Fibroblast of lung (primary cell): ENCODE measurements at regions not wholly inside any gene's neighbourhood (a gene's known extent, or its start where the extent isn't known, plus 50 kb on each side); places are given as distances from the start of the nearest gene placed in this dataset.

ENCODE experiments used
- DNase-seq, 2 donors: peaks; one replicate each; pipeline versions ENCODE4 v3.0.0 to v3.0.0-alpha.2; 2010; ENCODE audit warnings: low read depth in 2 of 2
- H2AFZ ChIP-seq: 2 replicates; pipeline ENCODE4 v1.5.1; 2012; ENCODE audit warnings: low read length, control low read depth, inconsistent platforms
- H3K27ac ChIP-seq: 2 replicates; pipeline ENCODE4 v1.5.1; 2011; ENCODE audit warnings: low read length, control low read depth; ENCODE audit not compliant: insufficient read depth
- H3K27me3 ChIP-seq: 2 replicates; pipeline ENCODE4 v1.5.1; 2011; ENCODE audit warnings: mild to moderate bottlenecking, low read length; ENCODE audit not compliant: control insufficient read depth, insufficient read depth
- H3K36me3 ChIP-seq: 2 replicates; pipeline ENCODE4 v1.5.1; 2011; ENCODE audit warnings: low read length; ENCODE audit not compliant: control insufficient read depth, insufficient read depth
- H3K4me1 ChIP-seq: 2 replicates; pipeline ENCODE4 v1.5.1; 2011; ENCODE audit warnings: low read length; ENCODE audit not compliant: control insufficient read depth, insufficient read depth; ENCODE audit errors: extremely low read depth
- H3K4me2 ChIP-seq: 2 replicates; pipeline ENCODE4 v1.5.1; 2011; ENCODE audit warnings: low read length, control low read depth; ENCODE audit not compliant: insufficient read depth; ENCODE audit errors: extremely low read depth
- H3K4me3 ChIP-seq, 4 experiments: fragments of 200-600 bp in 1 of 4; sonication (generic) in 1 of 4; replicated peaks in 1 of 4; 2 replicates each; pipeline ENCODE4 v1.5.1; 2011 to 2016; ENCODE audit warnings: low read length in 4 of 4, low read depth in 3 of 4, mild to moderate bottlenecking in 3 of 4, control low read depth in 2 of 4, inconsistent platforms in 1 of 4, mixed read lengths in 1 of 4; ENCODE audit not compliant: insufficient read depth in 1 of 4; ENCODE audit errors: control extremely low read depth in 1 of 4
- H3K79me2 ChIP-seq: 2 replicates; pipeline ENCODE4 v1.5.1; 2012; ENCODE audit warnings: mild to moderate bottlenecking, low read length, inconsistent platforms; ENCODE audit not compliant: control insufficient read depth, insufficient read depth
- H3K9ac ChIP-seq: 2 replicates; pipeline ENCODE4 v1.5.1; 2011; ENCODE audit warnings: mild to moderate bottlenecking, low read length, control low read depth; ENCODE audit not compliant: insufficient read depth
- H3K9me3 ChIP-seq: 2 replicates; pipeline ENCODE4 v1.5.1; 2012; ENCODE audit warnings: low read depth, low read length; ENCODE audit not compliant: control insufficient read depth, insufficient read depth
- H4K20me1 ChIP-seq: 2 replicates; pipeline ENCODE4 v1.5.1; 2011; ENCODE audit warnings: low read length; ENCODE audit not compliant: control insufficient read depth, insufficient read depth; ENCODE audit errors: extremely low read depth
- EZH2 ChIP-seq: IDR thresholded peaks from 2 replicates; pipeline ENCODE4 v1.5.1; 2012; ENCODE audit warnings: low read length, control low read depth, mild to moderate bottlenecking; ENCODE audit errors: missing control alignments
- TF ChIP-seq, protein P1 (sequence below), 2 donors: IDR thresholded peaks in 1 of 2; conservative IDR thresholded peaks in 1 of 2; 1 replicate in 1 of 2; 2 replicates in 1 of 2; pipeline ENCODE4 v1.5.1; 2011 to 2012; ENCODE audit warnings: low read length in 2 of 2, control low read depth in 1 of 2, inconsistent platforms in 1 of 2, low read depth in 1 of 2, mild to moderate bottlenecking in 1 of 2

- Histone ChIP-seq H3K4me1 (no peaks in the 10 kb centered on the region), H3K36me3 (no peaks in the 10 kb centered on the region), H3K9me3 (no peaks in the 10 kb centered on the region), H2AFZ (no peak overlapping the region), H4K20me1 (no peaks in the 10 kb centered on the region), H3K79me2 (no peaks in the 10 kb centered on the region), H3K27ac (no peak overlapping the region), H3K9ac (no peak overlapping the region), H3K27me3 (peaks cover 3% of the 10 kb centered on the region), H3K4me3 (no peak overlapping the region), H3K4me2 (no peak overlapping the region)
- DNase-seq = no peak
- TF ChIP-seq, protein P1, sequence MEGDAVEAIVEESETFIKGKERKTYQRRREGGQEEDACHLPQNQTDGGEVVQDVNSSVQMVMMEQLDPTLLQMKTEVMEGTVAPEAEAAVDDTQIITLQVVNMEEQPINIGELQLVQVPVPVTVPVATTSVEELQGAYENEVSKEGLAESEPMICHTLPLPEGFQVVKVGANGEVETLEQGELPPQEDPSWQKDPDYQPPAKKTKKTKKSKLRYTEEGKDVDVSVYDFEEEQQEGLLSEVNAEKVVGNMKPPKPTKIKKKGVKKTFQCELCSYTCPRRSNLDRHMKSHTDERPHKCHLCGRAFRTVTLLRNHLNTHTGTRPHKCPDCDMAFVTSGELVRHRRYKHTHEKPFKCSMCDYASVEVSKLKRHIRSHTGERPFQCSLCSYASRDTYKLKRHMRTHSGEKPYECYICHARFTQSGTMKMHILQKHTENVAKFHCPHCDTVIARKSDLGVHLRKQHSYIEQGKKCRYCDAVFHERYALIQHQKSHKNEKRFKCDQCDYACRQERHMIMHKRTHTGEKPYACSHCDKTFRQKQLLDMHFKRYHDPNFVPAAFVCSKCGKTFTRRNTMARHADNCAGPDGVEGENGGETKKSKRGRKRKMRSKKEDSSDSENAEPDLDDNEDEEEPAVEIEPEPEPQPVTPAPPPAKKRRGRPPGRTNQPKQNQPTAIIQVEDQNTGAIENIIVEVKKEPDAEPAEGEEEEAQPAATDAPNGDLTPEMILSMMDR (conservative IDR thresholded peaks at IDR 0.05 in 1 of 2, IDR thresholded peaks at IDR 0.05 in 1 of 2; ENCODE audit: low read depth in 1 of 2, low read length in 2 of 2) = no peak
- no peak for TF ChIP-seq EZH2
These were observed 321.7 kb upstream of the PLET1 start for GRCh38 chr11:112582366-112582765.

GRCh38 chr11:112583261-112583893, 322.7 kb upstream of the PLET1 start:
- TF ChIP-seq EZH2 = no peak
- TF ChIP-seq, protein P1 (conservative IDR thresholded peaks at IDR 0.05 in 1 of 2, IDR thresholded peaks at IDR 0.05 in 1 of 2; ENCODE audit: low read depth in 1 of 2, low read length in 2 of 2) = no peak
- peaks cover 3% of the 10 kb centered on the region for H3K27me3 ChIP-seq
- no peaks in the 10 kb centered on the region for H4K20me1 ChIP-seq
- no peak overlapping the region for H3K4me2 ChIP-seq
- H3K9me3 ChIP-seq = no peaks in the 10 kb centered on the region
- no peaks in the 10 kb centered on the region for H3K79me2 ChIP-seq
- no peak overlapping the region for H3K9ac ChIP-seq
- no peak for DNase-seq
- no peak overlapping the region for H3K27ac ChIP-seq
- no peak overlapping the region for H3K4me3 ChIP-seq
- no peaks in the 10 kb centered on the region for H3K36me3 ChIP-seq
- no peaks in the 10 kb centered on the region for H3K4me1 ChIP-seq
- no peak overlapping the region for H2AFZ ChIP-seq

DNA sequence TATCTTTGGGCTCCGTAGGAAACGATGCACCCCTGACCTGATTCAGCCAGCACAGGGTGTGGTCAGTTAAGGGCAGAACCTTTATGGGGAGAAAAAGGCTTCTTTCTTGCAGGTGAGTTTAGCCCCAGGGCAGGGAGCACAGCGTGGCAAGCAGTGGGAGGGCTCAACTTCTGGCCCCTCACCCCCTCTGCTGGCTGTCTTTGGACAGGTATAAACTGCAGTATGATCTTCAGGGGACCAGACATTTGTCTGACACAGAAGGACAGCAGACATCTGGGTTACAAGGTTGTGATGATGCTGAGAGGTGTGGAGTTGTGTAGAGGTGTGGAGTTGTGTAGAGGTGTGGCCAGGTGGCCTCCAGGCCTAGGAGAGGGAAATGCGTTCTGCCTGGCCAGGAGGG, 324.0 kb upstream of the PLET1 start:
- H3K27me3 ChIP-seq = peaks cover 3% of the 10 kb centered on the region
- no peak overlapping the region for H3K9ac ChIP-seq
- no peaks in the 10 kb centered on the region for H3K9me3 ChIP-seq
- TF ChIP-seq, protein P1 (conservative IDR thresholded peaks at IDR 0.05 in 1 of 2, IDR thresholded peaks at IDR 0.05 in 1 of 2; ENCODE audit: low read depth in 1 of 2, low read length in 2 of 2) = no peak
- TF ChIP-seq EZH2 = no peak
- H3K36me3 ChIP-seq = no peaks in the 10 kb centered on the region
- no peak overlapping the region for H2AFZ ChIP-seq
- H3K27ac ChIP-seq = no peak overlapping the region
- no peaks in the 10 kb centered on the region for H3K4me1 ChIP-seq
- no peaks in the 10 kb centered on the region for H4K20me1 ChIP-seq
- H3K4me2 ChIP-seq = no peak overlapping the region
- H3K79me2 ChIP-seq = no peaks in the 10 kb centered on the region
- no peak overlapping the region for H3K4me3 ChIP-seq
- DNase-seq = no peak
